ENCODE measurements at regions not wholly inside any gene's neighbourhood (a gene's known extent, or its start where the extent isn't known, plus 50 kb on each side); places are given as distances from the start of the nearest gene placed in this dataset.

DNA sequence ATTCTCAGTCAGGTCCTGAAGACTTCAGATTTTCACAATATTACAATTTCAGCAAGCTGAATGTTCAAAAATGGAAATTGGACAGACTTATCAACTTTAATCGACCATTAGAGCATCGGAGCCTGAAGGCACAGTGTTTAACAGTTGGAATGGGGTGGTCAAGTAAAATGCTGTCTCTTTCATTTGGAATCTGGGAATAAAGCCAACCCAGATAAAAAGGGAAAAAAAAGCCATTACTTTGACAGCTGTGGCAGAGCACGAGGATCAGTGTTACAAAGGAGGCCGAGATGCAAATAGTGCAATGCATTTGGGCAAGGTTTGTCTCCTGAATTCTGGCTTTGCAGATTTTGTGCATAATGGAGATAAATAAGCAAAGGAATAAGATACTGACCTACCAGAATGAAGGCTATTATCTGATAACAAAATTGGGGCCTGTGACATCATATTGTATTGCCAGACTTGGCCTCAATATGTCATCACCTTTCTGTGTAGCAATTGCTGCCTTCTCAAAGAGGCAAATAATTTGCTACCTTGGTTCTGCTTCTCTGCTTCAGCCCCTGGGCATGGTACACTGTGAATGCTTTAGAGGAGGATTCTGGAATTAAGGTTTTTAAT, 277.5 kb upstream of the KLHL29 start:
- TF ChIP-seq, protein P1, sequence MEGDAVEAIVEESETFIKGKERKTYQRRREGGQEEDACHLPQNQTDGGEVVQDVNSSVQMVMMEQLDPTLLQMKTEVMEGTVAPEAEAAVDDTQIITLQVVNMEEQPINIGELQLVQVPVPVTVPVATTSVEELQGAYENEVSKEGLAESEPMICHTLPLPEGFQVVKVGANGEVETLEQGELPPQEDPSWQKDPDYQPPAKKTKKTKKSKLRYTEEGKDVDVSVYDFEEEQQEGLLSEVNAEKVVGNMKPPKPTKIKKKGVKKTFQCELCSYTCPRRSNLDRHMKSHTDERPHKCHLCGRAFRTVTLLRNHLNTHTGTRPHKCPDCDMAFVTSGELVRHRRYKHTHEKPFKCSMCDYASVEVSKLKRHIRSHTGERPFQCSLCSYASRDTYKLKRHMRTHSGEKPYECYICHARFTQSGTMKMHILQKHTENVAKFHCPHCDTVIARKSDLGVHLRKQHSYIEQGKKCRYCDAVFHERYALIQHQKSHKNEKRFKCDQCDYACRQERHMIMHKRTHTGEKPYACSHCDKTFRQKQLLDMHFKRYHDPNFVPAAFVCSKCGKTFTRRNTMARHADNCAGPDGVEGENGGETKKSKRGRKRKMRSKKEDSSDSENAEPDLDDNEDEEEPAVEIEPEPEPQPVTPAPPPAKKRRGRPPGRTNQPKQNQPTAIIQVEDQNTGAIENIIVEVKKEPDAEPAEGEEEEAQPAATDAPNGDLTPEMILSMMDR (IDR thresholded peaks at IDR 0.05; ENCODE audit: low read depth, low read length, poor library complexity, severe bottlenecking) = no peak
- TF ChIP-seq EZH2phosphoT487 (IDR thresholded peaks at IDR 0.05; ENCODE audit: borderline replicate concordance, low read length) = no peak
